Endothelial cell of umbilical vein (primary cell): ENCODE measurements at regions not wholly inside any gene's neighbourhood (a gene's known extent, or its start where the extent isn't known, plus 50 kb on each side); places are given as distances from the start of the nearest gene placed in this dataset.

Source experiments
- BruUV-seq: library from RNA; stranded (reverse); fragments of 400-500 nt; replicated peaks from 2 replicates; lab custom pipeline; 2021; lab: Mats Ljungman, UMichigan
- CTCF ChIA-PET: fragments of 300-600, 350-600 bp; sonication (Branson Sonifier 250); formaldehyde crosslinking; loops from one replicate; lab custom pipeline; 2021; ENCODE audit warnings: antibody characterized with exemption, inconsistent platforms; lab: Charles Lee
- POLR2A ChIA-PET: fragments of 300-600, 350-600 bp; sonication (Branson Sonifier 250); formaldehyde crosslinking; loops from one replicate; lab custom pipeline; 2021; ENCODE audit warnings: antibody characterized with exemption, inconsistent platforms; lab: Charles Lee
- DNase-seq: peaks from one replicate; pipeline ENCODE4 v3.0.0-alpha.2; 2011; ENCODE audit warnings: low read depth, low spot score
- FAIRE-seq: peaks from 2 replicates; lab custom pipeline; 2011; peaks lifted over from hg19 to GRCh38; lab: Jason Lieb, UNC
- H2AFZ ChIP-seq: 2 replicates; pipeline ENCODE4 v1.6.0; 2012; ENCODE audit warnings: low read depth, low read length, control low read depth, inconsistent platforms
- H3K27ac ChIP-seq: 2 replicates; pipeline ENCODE4 v1.5.1; 2011; ENCODE audit warnings: low read depth, mild to moderate bottlenecking, control low read depth, low read length, moderate library complexity; ENCODE audit not compliant: insufficient read depth
- H3K27me3 ChIP-seq, 2 experiments: 2 replicates each; pipeline versions ENCODE4 v1.6.0 to v1.6.1; 2011; ENCODE audit warnings: low read length in 2 of 2, mixed read lengths in 1 of 2; ENCODE audit not compliant: control insufficient read depth in 2 of 2, insufficient read depth in 2 of 2
- H3K36me3 ChIP-seq, 2 experiments: 2 replicates in 1 of 2; 3 replicates in 1 of 2; pipeline ENCODE4 v1.5.1; 2011; ENCODE audit warnings: low read length in 2 of 2, mild to moderate bottlenecking in 1 of 2, moderate library complexity in 1 of 2; ENCODE audit not compliant: control insufficient read depth in 2 of 2, insufficient read depth in 2 of 2; ENCODE audit errors: extremely low read depth in 1 of 2
- H3K4me1 ChIP-seq: 3 replicates; pipeline ENCODE4 v1.5.1; 2011; ENCODE audit warnings: mild to moderate bottlenecking, low read length; ENCODE audit not compliant: control insufficient read depth, insufficient read depth; ENCODE audit errors: extremely low read depth
- H3K4me2 ChIP-seq: 2 replicates; pipeline ENCODE4 v1.6.1; 2011; ENCODE audit warnings: low read length, control low read depth, mixed read lengths; ENCODE audit not compliant: insufficient read depth
- H3K4me3 ChIP-seq, 3 experiments: fragments of 200-600 bp in 1 of 3; sonication (generic), shearing (Covaris generic) in 1 of 3; replicated peaks in 1 of 3; 2 replicates each; pipeline ENCODE4 v1.5.1; 2011 to 2016; ENCODE audit warnings: control low read depth in 3 of 3, low read length in 3 of 3, mild to moderate bottlenecking in 2 of 3, inconsistent platforms in 1 of 3, low read depth in 1 of 3, moderate library complexity in 1 of 3; ENCODE audit not compliant: insufficient read depth in 1 of 3
- H3K79me2 ChIP-seq: 2 replicates; pipeline ENCODE4 v1.6.0; 2012; ENCODE audit warnings: low read length, inconsistent platforms; ENCODE audit not compliant: control insufficient read depth, insufficient read depth
- H3K9ac ChIP-seq: replicated peaks from 2 replicates; pipeline ENCODE3; 2011; ENCODE audit warnings: low read length, control low read depth; ENCODE audit not compliant: insufficient read depth; ENCODE audit errors: extremely low read depth
- H3K9me1 ChIP-seq: replicated peaks from 3 replicates; pipeline ENCODE4 v1.6.0; 2011; ENCODE audit warnings: mild to moderate bottlenecking, low read length; ENCODE audit not compliant: control insufficient read depth, insufficient read depth; ENCODE audit errors: extremely low read depth
- H3K9me3 ChIP-seq: replicated peaks from 2 replicates; pipeline ENCODE4 v1.5.1; 2012; ENCODE audit warnings: low read length, inconsistent platforms; ENCODE audit not compliant: control insufficient read depth, insufficient read depth
- H4K20me1 ChIP-seq: replicated peaks from 2 replicates; pipeline ENCODE3; 2011; ENCODE audit warnings: mild to moderate bottlenecking, low read length; ENCODE audit not compliant: control insufficient read depth, insufficient read depth; ENCODE audit errors: extremely low read depth
- EZH2 ChIP-seq: IDR thresholded peaks from 2 replicates; pipeline ENCODE4 v1.6.1; 2012; ENCODE audit warnings: borderline replicate concordance, low read depth, mild to moderate bottlenecking, moderate library complexity, low read length, inconsistent platforms; ENCODE audit not compliant: severe bottlenecking
- FOS ChIP-seq: IDR thresholded peaks from 2 replicates; pipeline ENCODE4 v1.6.1; 2011; ENCODE audit warnings: mild to moderate bottlenecking, low read length, moderate library complexity, borderline replicate concordance; ENCODE audit not compliant: insufficient read depth
- JUN ChIP-seq: IDR thresholded peaks from 2 replicates; pipeline ENCODE4 v1.6.1; 2011; ENCODE audit warnings: borderline replicate concordance, low read depth; ENCODE audit not compliant: insufficient read length, insufficient read depth
- MYC ChIP-seq: IDR thresholded peaks from one replicate; pipeline ENCODE4 v1.6.1; 2011; ENCODE audit warnings: mild to moderate bottlenecking, low read depth, low read length
- POLR2A ChIP-seq: IDR thresholded peaks from 2 replicates; pipeline ENCODE4 v1.6.1; 2012; ENCODE audit warnings: low read depth, mild to moderate bottlenecking, control low read depth, low read length
- POLR2AphosphoS5 ChIP-seq: IDR thresholded peaks from 2 replicates; pipeline ENCODE4 v1.6.1; 2012; ENCODE audit warnings: low read depth, mild to moderate bottlenecking, control low read depth, low read length, moderate library complexity; ENCODE audit not compliant: insufficient read depth
- dilution Hi-C: fragments of 300-500 bp; cut with MboI; formaldehyde crosslinking; loops from one replicate; pipeline ENCODE4 v1.15.0; 2019; ENCODE audit warnings: low sequenced_read_pairs; ENCODE audit not compliant: extremely low pct_ligation_motif_present
- intact Hi-C: fragments of 100-400 bp; cut with micrococcal nuclease; formaldehyde crosslinking; loops from one replicate; pipeline ENCODE4 v1.10.0; 2022
- TF ChIP-seq, protein P1 (sequence below), 2 donors: IDR thresholded peaks; 1 replicate in 1 of 2; 2 replicates in 1 of 2; pipeline ENCODE4 v1.5.1; 2011; ENCODE audit warnings: low read length in 2 of 2, mild to moderate bottlenecking in 2 of 2, moderate library complexity in 2 of 2, control low read depth in 1 of 2, inconsistent platforms in 1 of 2, low read depth in 1 of 2; ENCODE audit not compliant: insufficient read depth in 1 of 2; ENCODE audit errors: extremely low read depth in 1 of 2
- TF ChIP-seq, protein P2 (sequence below): IDR thresholded peaks from 2 replicates; pipeline ENCODE4 v1.6.1; 2011; ENCODE audit not compliant: insufficient read depth, insufficient read length

DNA sequence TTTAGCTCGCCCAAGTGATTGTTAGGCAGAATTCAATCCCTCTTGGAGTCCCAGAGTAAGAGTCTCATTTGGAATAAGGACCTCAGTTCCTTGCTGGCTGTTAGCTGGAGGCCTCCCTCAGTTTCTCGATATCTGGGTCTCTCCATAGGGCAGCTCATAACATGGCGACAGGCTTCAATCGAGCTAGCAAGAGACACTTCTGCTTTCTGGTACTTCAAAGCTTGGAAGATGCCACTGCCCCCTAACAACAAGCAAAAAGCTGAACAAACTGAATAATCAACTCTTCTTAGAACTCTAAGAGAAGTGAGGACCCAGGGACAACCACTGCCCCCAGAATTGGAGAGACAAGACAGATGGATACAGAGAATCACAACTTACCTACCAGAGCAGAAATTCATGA, 86.2 kb downstream of the TEX35 start:
- dilution Hi-C loops = no loop called here

DNA sequence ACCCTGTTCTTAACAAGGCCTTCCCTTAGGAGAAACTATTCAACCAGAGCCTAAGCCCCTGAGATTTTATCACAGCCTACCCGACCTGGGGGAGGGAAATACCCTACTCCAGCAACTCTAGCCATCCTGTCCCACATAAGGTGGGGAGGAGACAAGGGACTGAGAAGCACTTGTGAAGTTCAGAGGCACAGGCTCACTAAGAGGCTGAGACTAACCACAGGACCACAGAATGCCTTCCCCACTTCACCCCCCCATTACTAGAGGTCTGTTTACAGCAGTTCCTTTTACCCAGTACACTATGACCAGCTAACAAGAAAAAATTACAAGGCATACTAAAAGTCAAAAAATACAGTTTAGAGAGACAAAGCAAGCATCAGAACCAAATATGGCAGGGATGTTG, 86.8 kb downstream of the TEX35 start:
- Histone ChIP-seq H3K9ac (no peak overlapping the region), H3K9me1 (no peaks in the 10 kb centered on the region), H3K27me3 (peaks cover 1 to 3% of the 10 kb centered on the region in 2 experiments), H3K36me3 (no peaks in the 10 kb centered on the region), H3K79me2 (no peaks in the 10 kb centered on the region), H2AFZ (no peak overlapping the region), H3K27ac (no peak overlapping the region), H4K20me1 (no peaks in the 10 kb centered on the region), H3K4me2 (no peak overlapping the region), H3K4me1 (no peaks in the 10 kb centered on the region), H3K4me3 (no peak overlapping the region), H3K9me3 (no peaks in the 10 kb centered on the region)
- dilution Hi-C loops = no loop called here
- no peak for TF ChIP-seq POLR2AphosphoS5
- no peak for TF ChIP-seq FOS
- no peak for TF ChIP-seq EZH2
- no peak for TF ChIP-seq JUN
- TF ChIP-seq, protein P1, sequence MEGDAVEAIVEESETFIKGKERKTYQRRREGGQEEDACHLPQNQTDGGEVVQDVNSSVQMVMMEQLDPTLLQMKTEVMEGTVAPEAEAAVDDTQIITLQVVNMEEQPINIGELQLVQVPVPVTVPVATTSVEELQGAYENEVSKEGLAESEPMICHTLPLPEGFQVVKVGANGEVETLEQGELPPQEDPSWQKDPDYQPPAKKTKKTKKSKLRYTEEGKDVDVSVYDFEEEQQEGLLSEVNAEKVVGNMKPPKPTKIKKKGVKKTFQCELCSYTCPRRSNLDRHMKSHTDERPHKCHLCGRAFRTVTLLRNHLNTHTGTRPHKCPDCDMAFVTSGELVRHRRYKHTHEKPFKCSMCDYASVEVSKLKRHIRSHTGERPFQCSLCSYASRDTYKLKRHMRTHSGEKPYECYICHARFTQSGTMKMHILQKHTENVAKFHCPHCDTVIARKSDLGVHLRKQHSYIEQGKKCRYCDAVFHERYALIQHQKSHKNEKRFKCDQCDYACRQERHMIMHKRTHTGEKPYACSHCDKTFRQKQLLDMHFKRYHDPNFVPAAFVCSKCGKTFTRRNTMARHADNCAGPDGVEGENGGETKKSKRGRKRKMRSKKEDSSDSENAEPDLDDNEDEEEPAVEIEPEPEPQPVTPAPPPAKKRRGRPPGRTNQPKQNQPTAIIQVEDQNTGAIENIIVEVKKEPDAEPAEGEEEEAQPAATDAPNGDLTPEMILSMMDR (IDR thresholded peaks at IDR 0.05; ENCODE audit: extremely low read depth in 1 of 2, insufficient read depth in 1 of 2, low read depth in 1 of 2, low read length in 2 of 2) = no peak
- TF ChIP-seq, protein P2, sequence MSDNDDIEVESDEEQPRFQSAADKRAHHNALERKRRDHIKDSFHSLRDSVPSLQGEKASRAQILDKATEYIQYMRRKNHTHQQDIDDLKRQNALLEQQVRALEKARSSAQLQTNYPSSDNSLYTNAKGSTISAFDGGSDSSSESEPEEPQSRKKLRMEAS = no peak
- TF ChIP-seq MYC = no peak
- FAIRE-seq (no peak), DNase-seq (no peak)
- no TSS peak for BruUV-seq
- POLR2A ChIA-PET = no interaction called here
- intact Hi-C loops = no loop called here
- CTCF ChIA-PET = no interaction called here

More for the DNA sequence above, 86.2 kb downstream of the TEX35 start:
- no TSS peak for BruUV-seq
- FAIRE-seq (no peak), DNase-seq (no peak)
- Histone ChIP-seq H3K4me1 (peaks cover 2% of the 10 kb centered on the region), H3K27me3 (peaks cover 1 to 3% of the 10 kb centered on the region in 2 experiments), H3K27ac (no peak overlapping the region), H3K9me1 (no peaks in the 10 kb centered on the region), H3K9ac (no peak overlapping the region), H3K4me3 (no peak overlapping the region), H3K36me3 (no peaks in the 10 kb centered on the region), H3K4me2 (no peak overlapping the region), H3K79me2 (no peaks in the 10 kb centered on the region), H3K9me3 (no peaks in the 10 kb centered on the region), H4K20me1 (no peaks in the 10 kb centered on the region), H2AFZ (no peak overlapping the region)
- no peak for TF ChIP-seq POLR2A
- TF ChIP-seq, protein P1 (IDR thresholded peaks at IDR 0.05; ENCODE audit: extremely low read depth in 1 of 2, insufficient read depth in 1 of 2, low read depth in 1 of 2, low read length in 2 of 2) = no peak
- TF ChIP-seq FOS = no peak
- TF ChIP-seq JUN = no peak
- TF ChIP-seq MYC = no peak
- ChIA-PET CTCF (interaction anchor here (1.0 to 1.8 kb wide), 4 partner anchors 12 to 404 kb away, joined by 3 to 5 read pairs (median 4); no protein-coding TSS in a partner anchor), POLR2A (no interaction called here)
- intact Hi-C loops = no loop called here
